Endothelial cell of umbilical vein (primary cell): ENCODE measurements at regions not wholly inside any gene's neighbourhood (a gene's known extent, or its start where the extent isn't known, plus 50 kb on each side); places are given as distances from the start of the nearest gene placed in this dataset.

Experiments used
- BruUV-seq: library from RNA; stranded (reverse); fragments of 400-500 nt; replicated peaks from 2 replicates; lab custom pipeline; 2021; lab: Mats Ljungman, UMichigan
- CTCF ChIA-PET: fragments of 300-600, 350-600 bp; sonication (Branson Sonifier 250); formaldehyde crosslinking; loops from one replicate; lab custom pipeline; 2021; ENCODE audit warnings: antibody characterized with exemption, inconsistent platforms; lab: Charles Lee
- POLR2A ChIA-PET: fragments of 300-600, 350-600 bp; sonication (Branson Sonifier 250); formaldehyde crosslinking; loops from one replicate; lab custom pipeline; 2021; ENCODE audit warnings: antibody characterized with exemption, inconsistent platforms; lab: Charles Lee
- DNase-seq: peaks from one replicate; pipeline ENCODE4 v3.0.0-alpha.2; 2011; ENCODE audit warnings: low read depth, low spot score
- FAIRE-seq: peaks from 2 replicates; lab custom pipeline; 2011; peaks lifted over from hg19 to GRCh38; lab: Jason Lieb, UNC
- H2AFZ ChIP-seq: 2 replicates; pipeline ENCODE4 v1.6.0; 2012; ENCODE audit warnings: low read depth, low read length, control low read depth, inconsistent platforms
- H3K27ac ChIP-seq: 2 replicates; pipeline ENCODE4 v1.5.1; 2011; ENCODE audit warnings: low read depth, mild to moderate bottlenecking, control low read depth, low read length, moderate library complexity; ENCODE audit not compliant: insufficient read depth
- H3K27me3 ChIP-seq, 2 experiments: 2 replicates each; pipeline versions ENCODE4 v1.6.0 to v1.6.1; 2011; ENCODE audit warnings: low read length in 2 of 2, mixed read lengths in 1 of 2; ENCODE audit not compliant: control insufficient read depth in 2 of 2, insufficient read depth in 2 of 2
- H3K36me3 ChIP-seq, 2 experiments: 2 replicates in 1 of 2; 3 replicates in 1 of 2; pipeline ENCODE4 v1.5.1; 2011; ENCODE audit warnings: low read length in 2 of 2, mild to moderate bottlenecking in 1 of 2, moderate library complexity in 1 of 2; ENCODE audit not compliant: control insufficient read depth in 2 of 2, insufficient read depth in 2 of 2; ENCODE audit errors: extremely low read depth in 1 of 2
- H3K4me1 ChIP-seq: 3 replicates; pipeline ENCODE4 v1.5.1; 2011; ENCODE audit warnings: mild to moderate bottlenecking, low read length; ENCODE audit not compliant: control insufficient read depth, insufficient read depth; ENCODE audit errors: extremely low read depth
- H3K4me2 ChIP-seq: 2 replicates; pipeline ENCODE4 v1.6.1; 2011; ENCODE audit warnings: low read length, control low read depth, mixed read lengths; ENCODE audit not compliant: insufficient read depth
- H3K4me3 ChIP-seq, 3 experiments: fragments of 200-600 bp in 1 of 3; sonication (generic), shearing (Covaris generic) in 1 of 3; replicated peaks in 1 of 3; 2 replicates each; pipeline ENCODE4 v1.5.1; 2011 to 2016; ENCODE audit warnings: control low read depth in 3 of 3, low read length in 3 of 3, mild to moderate bottlenecking in 2 of 3, inconsistent platforms in 1 of 3, low read depth in 1 of 3, moderate library complexity in 1 of 3; ENCODE audit not compliant: insufficient read depth in 1 of 3
- H3K79me2 ChIP-seq: 2 replicates; pipeline ENCODE4 v1.6.0; 2012; ENCODE audit warnings: low read length, inconsistent platforms; ENCODE audit not compliant: control insufficient read depth, insufficient read depth
- H3K9ac ChIP-seq: replicated peaks from 2 replicates; pipeline ENCODE3; 2011; ENCODE audit warnings: low read length, control low read depth; ENCODE audit not compliant: insufficient read depth; ENCODE audit errors: extremely low read depth
- H3K9me1 ChIP-seq: replicated peaks from 3 replicates; pipeline ENCODE4 v1.6.0; 2011; ENCODE audit warnings: mild to moderate bottlenecking, low read length; ENCODE audit not compliant: control insufficient read depth, insufficient read depth; ENCODE audit errors: extremely low read depth
- H3K9me3 ChIP-seq: replicated peaks from 2 replicates; pipeline ENCODE4 v1.5.1; 2012; ENCODE audit warnings: low read length, inconsistent platforms; ENCODE audit not compliant: control insufficient read depth, insufficient read depth
- H4K20me1 ChIP-seq: replicated peaks from 2 replicates; pipeline ENCODE3; 2011; ENCODE audit warnings: mild to moderate bottlenecking, low read length; ENCODE audit not compliant: control insufficient read depth, insufficient read depth; ENCODE audit errors: extremely low read depth
- EZH2 ChIP-seq: IDR thresholded peaks from 2 replicates; pipeline ENCODE4 v1.6.1; 2012; ENCODE audit warnings: borderline replicate concordance, low read depth, mild to moderate bottlenecking, moderate library complexity, low read length, inconsistent platforms; ENCODE audit not compliant: severe bottlenecking
- FOS ChIP-seq: IDR thresholded peaks from 2 replicates; pipeline ENCODE4 v1.6.1; 2011; ENCODE audit warnings: mild to moderate bottlenecking, low read length, moderate library complexity, borderline replicate concordance; ENCODE audit not compliant: insufficient read depth
- GATA2 ChIP-seq: IDR thresholded peaks from 2 replicates; pipeline ENCODE4 v1.7.0; 2011; ENCODE audit warnings: low read depth, mild to moderate bottlenecking, moderate library complexity, mixed read lengths, low read length; ENCODE audit not compliant: insufficient read length, insufficient read depth
- JUN ChIP-seq: IDR thresholded peaks from 2 replicates; pipeline ENCODE4 v1.6.1; 2011; ENCODE audit warnings: borderline replicate concordance, low read depth; ENCODE audit not compliant: insufficient read length, insufficient read depth
- MYC ChIP-seq: IDR thresholded peaks from one replicate; pipeline ENCODE4 v1.6.1; 2011; ENCODE audit warnings: mild to moderate bottlenecking, low read depth, low read length
- POLR2A ChIP-seq: IDR thresholded peaks from 2 replicates; pipeline ENCODE4 v1.6.1; 2012; ENCODE audit warnings: low read depth, mild to moderate bottlenecking, control low read depth, low read length
- POLR2AphosphoS5 ChIP-seq: IDR thresholded peaks from 2 replicates; pipeline ENCODE4 v1.6.1; 2012; ENCODE audit warnings: low read depth, mild to moderate bottlenecking, control low read depth, low read length, moderate library complexity; ENCODE audit not compliant: insufficient read depth
- dilution Hi-C: fragments of 300-500 bp; cut with MboI; formaldehyde crosslinking; loops from one replicate; pipeline ENCODE4 v1.15.0; 2019; ENCODE audit warnings: low sequenced_read_pairs; ENCODE audit not compliant: extremely low pct_ligation_motif_present
- intact Hi-C: fragments of 100-400 bp; cut with micrococcal nuclease; formaldehyde crosslinking; loops from one replicate; pipeline ENCODE4 v1.10.0; 2022
- TF ChIP-seq, protein P1 (sequence below): IDR thresholded peaks from 2 replicates; pipeline ENCODE4 v1.6.1; 2011; ENCODE audit not compliant: insufficient read depth, insufficient read length
- TF ChIP-seq, protein P2 (sequence below), 2 donors: IDR thresholded peaks; 1 replicate in 1 of 2; 2 replicates in 1 of 2; pipeline ENCODE4 v1.5.1; 2011; ENCODE audit warnings: low read length in 2 of 2, mild to moderate bottlenecking in 2 of 2, moderate library complexity in 2 of 2, control low read depth in 1 of 2, inconsistent platforms in 1 of 2, low read depth in 1 of 2; ENCODE audit not compliant: insufficient read depth in 1 of 2; ENCODE audit errors: extremely low read depth in 1 of 2

DNA sequence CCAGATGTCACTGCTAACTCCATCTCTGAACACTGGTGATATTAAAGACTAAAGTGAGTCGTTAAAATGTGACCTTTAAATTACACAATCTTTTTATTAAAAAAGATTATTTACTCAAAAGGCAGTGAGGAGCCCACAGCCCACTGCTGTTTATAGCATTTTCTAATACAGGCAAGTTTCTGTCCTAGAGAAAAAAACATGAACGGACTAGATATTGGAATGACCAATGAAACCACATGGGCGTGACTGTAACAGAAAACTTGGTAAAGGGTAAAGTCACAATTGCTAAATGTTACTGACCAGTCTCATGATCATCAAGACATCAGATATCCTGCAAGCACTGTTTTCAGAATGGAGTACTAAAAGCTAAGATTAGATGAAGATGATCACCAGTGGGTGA is 78.7 kb downstream of the FEZF1 start:
- Histone ChIP-seq H3K9ac (no peak overlapping the region), H3K27me3 (no peaks in the 10 kb centered on the region), H2AFZ (no peak overlapping the region), H3K9me1 (no peaks in the 10 kb centered on the region), H3K79me2 (no peaks in the 10 kb centered on the region), H3K36me3 (no peaks in the 10 kb centered on the region), H3K9me3 (no peaks in the 10 kb centered on the region), H3K4me2 (no peak overlapping the region), H4K20me1 (no peaks in the 10 kb centered on the region), H3K4me3 (no peak overlapping the region), H3K27ac (no peak overlapping the region), H3K4me1 (no peaks in the 10 kb centered on the region)
- intact Hi-C loops (no loop called here), dilution Hi-C loops (no loop called here)
- ChIA-PET POLR2A (no interaction called here), CTCF (interaction anchor here (1.3 to 11.7 kb wide), 2 partner anchors 72 to 304 kb away, joined by 4 to 375 read pairs; no protein-coding TSS in a partner anchor)
- DNase-seq (no peak), FAIRE-seq (no peak)
- TF ChIP-seq, protein P1, sequence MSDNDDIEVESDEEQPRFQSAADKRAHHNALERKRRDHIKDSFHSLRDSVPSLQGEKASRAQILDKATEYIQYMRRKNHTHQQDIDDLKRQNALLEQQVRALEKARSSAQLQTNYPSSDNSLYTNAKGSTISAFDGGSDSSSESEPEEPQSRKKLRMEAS: no peak
- TF ChIP-seq MYC (no peak), GATA2 (no peak), EZH2 (no peak), POLR2AphosphoS5 (no peak), FOS (no peak), JUN (no peak), POLR2A (no peak)
- TF ChIP-seq, protein P2, sequence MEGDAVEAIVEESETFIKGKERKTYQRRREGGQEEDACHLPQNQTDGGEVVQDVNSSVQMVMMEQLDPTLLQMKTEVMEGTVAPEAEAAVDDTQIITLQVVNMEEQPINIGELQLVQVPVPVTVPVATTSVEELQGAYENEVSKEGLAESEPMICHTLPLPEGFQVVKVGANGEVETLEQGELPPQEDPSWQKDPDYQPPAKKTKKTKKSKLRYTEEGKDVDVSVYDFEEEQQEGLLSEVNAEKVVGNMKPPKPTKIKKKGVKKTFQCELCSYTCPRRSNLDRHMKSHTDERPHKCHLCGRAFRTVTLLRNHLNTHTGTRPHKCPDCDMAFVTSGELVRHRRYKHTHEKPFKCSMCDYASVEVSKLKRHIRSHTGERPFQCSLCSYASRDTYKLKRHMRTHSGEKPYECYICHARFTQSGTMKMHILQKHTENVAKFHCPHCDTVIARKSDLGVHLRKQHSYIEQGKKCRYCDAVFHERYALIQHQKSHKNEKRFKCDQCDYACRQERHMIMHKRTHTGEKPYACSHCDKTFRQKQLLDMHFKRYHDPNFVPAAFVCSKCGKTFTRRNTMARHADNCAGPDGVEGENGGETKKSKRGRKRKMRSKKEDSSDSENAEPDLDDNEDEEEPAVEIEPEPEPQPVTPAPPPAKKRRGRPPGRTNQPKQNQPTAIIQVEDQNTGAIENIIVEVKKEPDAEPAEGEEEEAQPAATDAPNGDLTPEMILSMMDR (IDR thresholded peaks at IDR 0.05; ENCODE audit: extremely low read depth in 1 of 2, insufficient read depth in 1 of 2, low read depth in 1 of 2, low read length in 2 of 2): no peak
- no TSS peak for BruUV-seq
